HG02870 (cell line): ENCODE measurements at regions not wholly inside any gene's neighbourhood (a gene's known extent, or its start where the extent isn't known, plus 50 kb on each side); places are given as distances from the start of the nearest gene placed in this dataset.
A peak's percentile ranks its signal among the peaks of the same experiment; 100 is the strongest.

Experiments used
- ATAC-seq: cut with Tn5 transposase; IDR thresholded peaks from one replicate; pipeline ENCODE4 v1.9.1; 2021; ENCODE audit warnings: mild to moderate bottlenecking, moderate library complexity; ENCODE audit not compliant: unreplicated experiment

GRCh38 chr1:72697410-72697809 is 415.1 kb upstream of the NEGR1 start:
- ATAC-seq = no peak

GRCh38 chr1:72693899-72694298 is 411.6 kb upstream of the NEGR1 start:
- ATAC-seq = no peak

DNA sequence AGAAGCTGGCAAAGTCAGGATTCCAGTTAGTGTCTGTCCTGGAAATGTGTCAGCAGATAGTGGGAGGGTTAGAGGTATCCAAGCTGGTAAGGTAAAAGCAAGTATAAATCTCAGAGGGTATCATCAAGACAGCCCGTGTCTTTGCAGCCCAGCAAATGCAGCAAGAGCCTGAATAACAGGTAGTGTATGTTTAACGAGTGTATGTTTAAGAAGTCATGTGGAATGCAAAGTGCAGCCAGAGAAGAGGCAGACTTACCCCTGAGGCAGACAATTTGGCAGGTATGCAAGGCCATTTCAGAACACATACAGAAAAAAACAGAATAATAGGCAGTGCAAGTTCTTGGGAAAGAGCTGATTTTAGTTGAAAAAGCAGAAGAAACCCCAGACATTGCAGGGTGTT is 411.0 kb upstream of the NEGR1 start:
- no peak for ATAC-seq

- no peak for ATAC-seq
These were observed 408.5 kb upstream of the NEGR1 start for GRCh38 chr1:72690871-72691270.

DNA sequence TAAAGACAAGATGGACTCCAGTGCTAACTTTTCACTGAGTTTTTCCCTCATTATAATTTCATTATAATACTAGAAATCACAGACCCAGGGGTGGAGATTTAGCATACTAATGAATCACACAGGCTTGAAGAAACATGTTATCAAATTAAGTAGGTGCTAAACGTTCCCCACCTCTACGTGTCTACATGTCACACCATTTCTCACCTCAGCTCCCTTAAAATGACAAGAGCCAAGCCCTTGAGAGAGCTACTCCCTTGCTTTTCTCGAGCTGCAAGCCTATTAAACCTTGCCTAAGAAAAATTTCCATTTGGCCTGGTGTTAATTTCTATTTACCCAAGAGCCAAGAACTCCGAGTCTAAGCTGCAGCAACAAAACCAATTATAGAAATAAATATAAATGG is 396.3 kb upstream of the NEGR1 start:
- ATAC-seq = no peak

DNA sequence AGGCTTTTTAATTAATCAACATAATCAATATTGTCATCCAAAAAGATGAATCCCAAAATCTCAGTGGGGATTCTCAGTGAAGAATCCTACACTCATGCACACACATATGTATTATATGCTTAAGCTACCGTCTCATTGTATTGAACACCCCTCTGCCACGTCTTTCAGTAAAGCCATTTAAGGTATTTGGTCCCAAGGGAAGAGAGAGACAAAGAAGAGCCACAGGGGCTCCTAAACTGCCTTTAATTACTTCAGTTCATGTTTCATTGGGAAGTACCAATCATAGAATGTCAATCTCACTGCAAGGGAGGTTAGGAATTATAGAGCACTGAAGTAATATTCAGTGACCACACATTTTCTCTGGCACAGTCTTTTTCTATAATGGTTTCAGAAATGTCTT is 388.6 kb upstream of the NEGR1 start:
- no peak for ATAC-seq

GRCh38 chr1:72662918-72663317 is 380.6 kb upstream of the NEGR1 start:
- ATAC-seq = no peak

DNA sequence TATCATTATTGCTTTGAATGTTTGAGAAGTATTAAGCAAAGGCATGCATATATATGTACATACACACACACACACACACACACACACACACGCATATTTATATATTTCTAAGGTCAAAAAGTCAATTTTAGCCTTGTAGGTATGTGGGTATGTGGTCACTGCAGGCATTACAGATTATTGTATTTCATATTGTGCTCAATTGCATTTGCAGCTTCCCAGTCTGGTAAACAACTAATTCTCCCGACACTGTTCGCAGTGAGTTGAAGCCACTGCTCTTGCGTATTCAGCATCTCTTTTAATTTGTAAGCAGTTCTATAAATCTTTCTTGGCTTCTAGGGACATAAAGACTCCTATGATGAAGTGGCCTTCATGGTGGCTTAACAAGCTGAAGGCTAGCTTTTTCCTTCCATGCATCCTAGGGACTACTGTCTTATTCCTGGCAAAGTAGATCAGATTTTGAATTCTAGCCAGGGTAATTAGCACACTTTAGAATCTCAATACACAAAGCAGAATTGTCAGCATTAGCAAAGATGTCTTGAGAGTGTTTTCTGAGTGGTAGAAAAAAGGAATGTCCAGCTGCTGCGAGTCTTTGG is 368.6 kb upstream of the NEGR1 start:
- no peak for ATAC-seq

GRCh38 chr1:72649991-72650390 is 367.7 kb upstream of the NEGR1 start:
- ATAC-seq = no peak

GRCh38 chr1:72649211-72649888 is 367.0 kb upstream of the NEGR1 start:
- ATAC-seq = no peak

- ATAC-seq = no peak
These were observed 366.1 kb upstream of the NEGR1 start for GRCh38 chr1:72648465-72648864.

- ATAC-seq = no peak
These were observed 360.8 kb upstream of the NEGR1 start for GRCh38 chr1:72643142-72643541.

GRCh38 chr1:72637593-72637992 is 355.3 kb upstream of the NEGR1 start:
- ATAC-seq = no peak

DNA sequence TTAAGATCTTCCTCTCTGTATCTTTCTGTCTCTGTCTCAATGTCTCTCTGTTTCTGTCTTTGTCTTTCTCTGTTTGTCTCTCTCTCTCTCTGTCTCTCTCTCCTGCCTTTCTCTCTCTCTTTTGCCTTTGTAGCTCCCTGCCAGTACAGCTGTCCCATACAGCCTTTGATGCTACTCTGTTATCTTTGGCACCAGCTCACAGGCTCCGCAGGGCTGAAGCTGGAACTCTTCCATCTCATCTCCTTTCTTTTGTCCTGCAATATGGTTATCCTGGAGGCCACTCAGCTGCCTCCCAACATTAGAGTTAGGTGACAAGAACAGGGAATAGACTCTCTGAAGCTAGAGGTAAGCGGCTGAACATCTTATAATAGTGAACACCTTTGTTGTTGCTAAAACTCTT is 354.3 kb upstream of the NEGR1 start:
- ATAC-seq = no peak

DNA sequence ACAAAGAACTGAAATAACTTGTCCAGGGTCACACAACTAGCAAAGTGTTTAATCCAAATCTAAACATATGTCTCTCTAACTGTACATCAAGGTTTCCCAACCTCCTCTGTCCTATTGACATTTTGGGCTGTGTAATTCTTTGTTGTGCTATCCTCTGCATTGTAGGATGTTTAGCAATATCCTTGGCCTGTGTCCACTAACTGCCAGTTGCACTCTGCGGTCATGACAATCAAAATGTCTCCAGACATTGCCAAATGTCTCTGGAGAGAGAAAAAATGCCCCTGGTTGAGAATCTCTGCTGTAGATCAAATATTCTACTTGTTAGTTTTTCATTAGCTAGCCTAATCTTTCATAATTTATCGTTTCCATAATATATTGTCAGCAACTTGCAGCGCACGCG is 353.4 kb upstream of the NEGR1 start:
- no peak for ATAC-seq

DNA sequence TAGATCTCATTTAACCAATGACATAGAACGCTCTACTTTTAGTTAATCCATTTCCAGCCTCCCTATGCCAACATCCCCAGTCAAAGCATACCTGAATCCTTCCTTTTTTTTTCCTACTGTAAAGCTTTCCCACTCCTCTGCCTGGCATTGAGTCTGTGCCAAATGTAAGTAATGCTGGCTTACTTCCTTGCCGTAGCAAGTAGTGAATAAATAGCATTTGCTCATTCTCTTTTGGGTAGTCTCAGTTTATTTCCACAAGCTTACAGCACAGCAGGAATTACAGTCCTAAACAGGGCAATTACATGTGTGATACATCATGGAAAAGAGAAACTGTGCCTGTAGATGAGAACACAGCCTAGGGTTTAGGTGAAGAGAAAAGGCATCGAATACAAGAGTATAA is 352.6 kb upstream of the NEGR1 start:
- no peak for ATAC-seq

- ATAC-seq = no peak
These were observed 349.1 kb upstream of the NEGR1 start for GRCh38 chr1:72631449-72631848.

GRCh38 chr1:72623299-72623708 is 341.0 kb upstream of the NEGR1 start:
- ATAC-seq = peak; percentile 83

- no peak for ATAC-seq
These were observed 338.1 kb upstream of the NEGR1 start for GRCh38 chr1:72620453-72620852.

DNA sequence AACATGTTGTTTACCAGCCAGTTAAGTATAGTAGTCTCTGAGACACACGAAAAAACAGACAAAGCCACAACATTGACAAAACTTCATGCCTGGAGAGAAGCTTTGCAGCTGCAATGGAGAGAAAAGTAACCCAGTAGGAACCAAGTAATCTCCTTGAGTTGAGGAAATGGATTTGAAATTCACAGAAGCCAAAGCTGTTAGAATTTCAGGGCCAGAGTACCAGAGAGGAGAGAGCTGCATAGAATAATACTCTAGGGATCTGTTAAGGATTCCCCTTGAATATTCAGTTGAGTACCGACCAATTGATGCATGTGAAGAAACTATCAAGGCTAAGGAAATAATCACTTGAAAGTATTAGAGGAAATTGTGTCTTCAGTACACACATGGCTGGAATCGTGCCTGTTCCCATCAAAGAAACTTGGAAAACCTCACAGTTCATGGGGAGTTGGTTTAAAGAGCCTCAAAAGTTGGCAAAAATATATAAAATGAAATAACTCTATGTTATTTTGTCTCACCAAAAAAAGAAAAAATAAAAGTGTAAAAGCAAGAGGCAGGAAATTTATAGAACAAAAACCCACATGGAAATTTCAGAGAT is 324.0 kb upstream of the NEGR1 start:
- no peak for ATAC-seq

GRCh38 chr1:72601035-72601674 is 318.8 kb upstream of the NEGR1 start:
- no peak for ATAC-seq

- no peak for ATAC-seq
These were observed 303.8 kb upstream of the NEGR1 start for GRCh38 chr1:72586023-72586685.
